GM10847 (cell line): ENCODE measurements at regions not wholly inside any gene's neighbourhood (a gene's known extent, or its start where the extent isn't known, plus 50 kb on each side); places are given as distances from the start of the nearest gene placed in this dataset.

Experiments
- POLR2A ChIP-seq: IDR thresholded peaks from 2 replicates; pipeline ENCODE4 v1.6.1; 2011; ENCODE audit not compliant: insufficient read length; ENCODE audit errors: extremely low read depth

- TF ChIP-seq POLR2A, result no peak
These were observed 250.5 kb downstream of the ARHGAP12 start for GRCh38 chr10:31678139-31678536.

- TF ChIP-seq POLR2A, result no peak
These were observed 251.2 kb downstream of the ARHGAP12 start for GRCh38 chr10:31677195-31678138.

- TF ChIP-seq POLR2A, result no peak
These were observed 252.9 kb downstream of the ARHGAP12 start for GRCh38 chr10:31675726-31676125.

- TF ChIP-seq POLR2A, result no peak
These were observed 259.3 kb downstream of the ARHGAP12 start for GRCh38 chr10:31669357-31669756.

- TF ChIP-seq POLR2A, result no peak
These were observed 260.3 kb downstream of the ARHGAP12 start for GRCh38 chr10:31668326-31668725.

- no peak for TF ChIP-seq POLR2A
These were observed 263.8 kb downstream of the ARHGAP12 start for GRCh38 chr10:31664803-31665202.

- no peak for TF ChIP-seq POLR2A
These were observed 268.3 kb downstream of the ARHGAP12 start for GRCh38 chr10:31660300-31660699.

- no peak for TF ChIP-seq POLR2A
These were observed 269.0 kb downstream of the ARHGAP12 start for GRCh38 chr10:31659665-31660064.

- TF ChIP-seq POLR2A, result no peak
These were observed 271.2 kb downstream of the ARHGAP12 start for GRCh38 chr10:31657434-31657872.

- TF ChIP-seq POLR2A, result no peak
These were observed 271.7 kb downstream of the ARHGAP12 start for GRCh38 chr10:31656851-31657433.

GRCh38 chr10:31652038-31652437 lies 276.6 kb downstream of the ARHGAP12 start:
- no peak for TF ChIP-seq POLR2A

- TF ChIP-seq POLR2A, result no peak
These were observed 278.6 kb downstream of the ARHGAP12 start for GRCh38 chr10:31650010-31650409.

GRCh38 chr10:31648966-31649365 lies 279.7 kb downstream of the ARHGAP12 start:
- no peak for TF ChIP-seq POLR2A

- no peak for TF ChIP-seq POLR2A
These were observed 280.8 kb downstream of the ARHGAP12 start for GRCh38 chr10:31647861-31648260.

GRCh38 chr10:31646519-31646918 lies 282.1 kb downstream of the ARHGAP12 start:
- TF ChIP-seq POLR2A, result no peak

- TF ChIP-seq POLR2A, result no peak
These were observed 282.8 kb downstream of the ARHGAP12 start for GRCh38 chr10:31645786-31646185.
